ENCODE measurements at regions not wholly inside any gene's neighbourhood (a gene's known extent, or its start where the extent isn't known, plus 50 kb on each side); places are given as distances from the start of the nearest gene placed in this dataset.

GRCh38 chr13:107347641-107348369, 779.9 kb upstream of the ARGLU1 start:
- Histone ChIP-seq H3K27ac (ENCODE audit: extremely low read depth, low read depth, low read length) (no peak overlapping the region), H3K4me1 (ENCODE audit: control insufficient read depth, insufficient read depth, low read length) (no peaks in the 10 kb centered on the region), H3K4me3 (ENCODE audit: low read depth, low read length) (no peak overlapping the region), H3K36me3 (ENCODE audit: control insufficient read depth in 2 of 2, insufficient read depth in 1 of 2, low read length in 2 of 2) (no peaks in the 10 kb centered on the region), H3K9me3 (ENCODE audit: control insufficient read depth, insufficient read depth, low read depth, low read length) (no peaks in the 10 kb centered on the region)
- ChIA-PET CTCF (no interaction called here), POLR2A (no interaction called here)
- TF ChIP-seq ZNF596 (tag by site-specific recombination; IDR thresholded peaks at IDR 0.05), result no peak
- TF ChIP-seq ZNF510 (tag by site-specific recombination; IDR thresholded peaks at IDR 0.05; ENCODE audit: insufficient replicate concordance), result no peak
- no peak for TF ChIP-seq ZSCAN23 (tag by site-specific recombination; IDR thresholded peaks at IDR 0.05)
- no peak for TF ChIP-seq ZNF701 (tag by site-specific recombination; IDR thresholded peaks at IDR 0.05)
- no peak for TF ChIP-seq ZXDB (tag by site-specific recombination; IDR thresholded peaks at IDR 0.05)
- no peak for TF ChIP-seq ZBTB11 (tag by site-specific recombination; conservative IDR thresholded peaks at IDR 0.05; ENCODE audit: low read depth)
- no peak for TF ChIP-seq ZNF266 (tag by site-specific recombination; IDR thresholded peaks at IDR 0.05; ENCODE audit: low read depth)
- no peak for TF ChIP-seq ZNF239 (tag by site-specific recombination; IDR thresholded peaks at IDR 0.05)
- TF ChIP-seq YY2 (tag by site-specific recombination; IDR thresholded peaks at IDR 0.05), result no peak
- no peak for TF ChIP-seq ZNF433 (tag by site-specific recombination; IDR thresholded peaks at IDR 0.05; ENCODE audit: low read depth)
- no peak for TF ChIP-seq ZNF768 (tag by site-specific recombination; IDR thresholded peaks at IDR 0.05)
- no peak for TF ChIP-seq ZBTB49 (tag by site-specific recombination; IDR thresholded peaks at IDR 0.05; ENCODE audit: low read depth)
- TF ChIP-seq PRDM10 (tag by site-specific recombination; IDR thresholded peaks at IDR 0.05), result no peak
- TF ChIP-seq ZNF26 (tag by site-specific recombination; IDR thresholded peaks at IDR 0.05), result no peak
- TF ChIP-seq ZBTB10 (tag by site-specific recombination; IDR thresholded peaks at IDR 0.05), result no peak
